Sigmoid colon (tissue), 6 donors: ENCODE measurements at regions not wholly inside any gene's neighbourhood (a gene's known extent, or its start where the extent isn't known, plus 50 kb on each side); places are given as distances from the start of the nearest gene placed in this dataset.
"Not testable (repeated sequence)": the region's sequence is repeated elsewhere in the genome, so short reads cannot be mapped to it uniquely, and the experiment has no call there.

ENCODE experiments used
- DNase-seq: peaks from one replicate; pipeline ENCODE4 v3.0.0-alpha.2; 2019
- H3K27ac ChIP-seq, 4 donors: fragments of 200-600 bp; sonication (generic); one replicate each; pipeline ENCODE4 v1.5.1; 2016 to 2019; ENCODE audit warnings: mild to moderate bottlenecking in 1 of 4
- H3K27me3 ChIP-seq, 3 donors: fragments of 200-600 bp; sonication (generic); one replicate each; pipeline ENCODE4 v1.5.1; 2019; ENCODE audit warnings: mild to moderate bottlenecking in 1 of 3
- H3K36me3 ChIP-seq, 4 donors: fragments of 200-600 bp; sonication (generic); one replicate each; pipeline ENCODE4 v1.5.1; 2016 to 2019
- H3K4me1 ChIP-seq, 4 donors: fragments of 200-600 bp; sonication (generic); one replicate each; pipeline ENCODE4 v1.5.1; 2017 to 2019
- H3K4me3 ChIP-seq, 4 donors: fragments of 200-600 bp; sonication (generic); one replicate each; pipeline ENCODE4 v1.5.1; 2017 to 2019; ENCODE audit warnings: mild to moderate bottlenecking in 2 of 4, moderate library complexity in 1 of 4
- H3K9me3 ChIP-seq, 4 donors: fragments of 200-600 bp in 3 of 4; sonication (generic) in 3 of 4; one replicate each; pipeline versions ENCODE4 v1.5.1 to v1.6.1; 2013 to 2019
- POLR2A ChIP-seq, 2 donors: fragments of 450-650 bp; IDR thresholded peaks; one replicate each; pipeline ENCODE4 v1.6.1; 2016; ENCODE audit warnings: antibody characterized with exemption in 2 of 2, mild to moderate bottlenecking in 2 of 2, moderate library complexity in 2 of 2
- POLR2AphosphoS5 ChIP-seq, 4 donors: sonication (generic); formaldehyde crosslinking; IDR thresholded peaks; one replicate each; pipeline ENCODE4 v1.6.1; 2017; ENCODE audit warnings: antibody characterized with exemption in 4 of 4
- WGBS, 2 donors: extraction: QIAGEN DNeasy Blood & Tissue Kit; methylation state at CpG; one replicate each; pipeline ENCODE4 v1.1.7; 2013; 5-methylcytosine and 5-hydroxymethylcytosine counted together
- intact Hi-C: fragments of 100-400 bp; cut with DNase I; formaldehyde crosslinking; loops from one replicate; pipeline ENCODE4 v1.15.1; 2023
- small RNA-seq, 3 donors: library from RNA; depleted of rRNA; stranded (forward); fragments of <200 nt; gene quantifications; one replicate each; pipeline ENCODE3, GENCODE V24; 2016
- donor health status: healthy with polysubstance abuse.
- donor health status: healthy.

GRCh38 chr7:65080799-65081668 is 74.5 kb upstream of the ERV3-1 start:
- TF ChIP-seq POLR2A (IDR thresholded peaks at IDR 0.05) (peak; percentile 56 to 57), POLR2AphosphoS5 (IDR thresholded peaks at IDR 0.05) (peak; percentile 70 to 84 (median 83))
- peak overlapping the region; percentile 82 to 91 (median 88) for H3K27ac ChIP-seq
- H3K36me3 ChIP-seq, intact Hi-C loops, H3K9me3 ChIP-seq, H3K4me1 ChIP-seq, H3K27me3 ChIP-seq: not testable (repeated sequence)
- peak overlapping the region; percentile 68 to 80 (median 71) for H3K4me3 ChIP-seq
- DNase-seq, result peak; percentile 97
- WGBS, 2 donors, result 1 to 14% methylated on average over 52 of the region's 53 CpGs

GRCh38 chr7:65074959-65075358 is 68.5 kb upstream of the ERV3-1 start:
- intact Hi-C loops, H3K27me3 ChIP-seq, H3K36me3 ChIP-seq, H3K4me3 ChIP-seq, H3K9me3 ChIP-seq, H3K4me1 ChIP-seq, H3K27ac ChIP-seq, DNase-seq: not testable (repeated sequence)
- WGBS, 2 donors, result 96% methylated on average over 24 to 25 of the region's 33 CpGs

DNA sequence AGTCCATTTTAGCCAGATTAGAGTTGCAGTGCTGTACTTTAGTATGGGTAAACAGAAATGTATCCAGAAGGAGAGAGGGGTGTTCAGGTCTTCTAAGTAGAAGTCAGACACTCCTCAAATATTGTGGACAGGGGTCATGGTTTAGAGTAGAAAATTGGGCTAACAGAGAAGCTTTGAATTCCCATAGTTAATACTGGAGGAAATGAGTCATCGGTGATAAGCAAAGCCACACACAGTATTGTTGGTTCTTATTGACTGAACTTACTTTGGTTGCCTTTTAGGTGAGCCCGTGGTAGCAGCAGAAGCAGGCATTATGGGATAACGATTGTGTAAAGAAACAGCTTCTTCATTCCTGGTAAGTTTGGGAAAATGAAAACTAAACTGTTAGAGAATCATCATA is 66.7 kb upstream of the ERV3-1 start:
- H3K4me1 ChIP-seq, DNase-seq, intact Hi-C loops, H3K27me3 ChIP-seq, H3K4me3 ChIP-seq, H3K27ac ChIP-seq, H3K9me3 ChIP-seq: not testable (repeated sequence)
- H3K36me3 ChIP-seq, result peaks cover 0 to 13% (median 0%) of the 10 kb centered on the region in 4 donors
- 35 to 68% methylated on average over 3 of the region's 3 CpGs for WGBS, 2 donors

GRCh38 chr7:65071854-65072431 is 65.5 kb upstream of the ERV3-1 start:
- H3K4me1 ChIP-seq, H3K27ac ChIP-seq, DNase-seq, H3K27me3 ChIP-seq, H3K4me3 ChIP-seq, H3K9me3 ChIP-seq, intact Hi-C loops: not testable (repeated sequence)
- peaks cover 0 to 16% (median 0%) of the 10 kb centered on the region in 4 donors for H3K36me3 ChIP-seq
- WGBS, 2 donors, result 57 to 86% methylated on average over 7 of the region's 7 CpGs

GRCh38 chr7:65069476-65069875 is 63.0 kb upstream of the ERV3-1 start:
- not testable (repeated sequence) for H3K27me3 ChIP-seq, H3K27ac ChIP-seq, H3K4me3 ChIP-seq, H3K4me1 ChIP-seq, H3K9me3 ChIP-seq, DNase-seq
- intact Hi-C loops, result loop anchor here (10.0 kb wide), 1 partner anchor 685 kb away; no protein-coding TSS in a partner anchor
- 95 to 97% methylated on average over 1 of the region's 1 CpG for WGBS, 2 donors
- H3K36me3 ChIP-seq, result peaks cover 0 to 33% (median 0%) of the 10 kb centered on the region in 4 donors

- H3K27me3 ChIP-seq, H3K4me1 ChIP-seq, H3K27ac ChIP-seq, H3K4me3 ChIP-seq, H3K9me3 ChIP-seq, DNase-seq: not testable (repeated sequence)
- H3K36me3 ChIP-seq, result peaks cover 0 to 20% (median 0%) of the 10 kb centered on the region in 4 donors
- intact Hi-C loops, result loop anchor here (10.0 kb wide), 1 partner anchor 692 kb away; no protein-coding TSS in a partner anchor
- 72 to 86% methylated on average over 2 of the region's 2 CpGs for WGBS, 2 donors
Observed at GRCh38 chr7:65062566-65062965, 56.1 kb upstream of the ERV3-1 start.

DNA sequence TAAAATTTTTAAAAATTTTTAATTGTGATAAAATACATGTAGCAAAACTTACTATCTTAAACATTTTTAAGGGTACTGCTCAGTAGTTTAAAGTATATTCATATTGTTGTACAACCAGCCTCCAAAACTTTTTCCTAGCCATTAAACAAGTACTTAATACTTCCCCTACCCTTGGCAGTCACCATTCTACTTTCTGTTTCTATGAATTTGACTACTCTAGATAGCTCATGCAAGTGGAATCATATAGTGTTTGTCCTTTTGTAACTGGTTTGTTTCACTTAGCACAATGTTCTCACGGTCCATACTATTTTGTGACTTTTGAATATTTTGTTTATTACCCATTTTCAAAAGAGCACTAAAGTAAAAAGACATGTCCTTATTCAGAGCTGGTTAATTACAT is 52.8 kb upstream of the ERV3-1 start:
- H3K4me3 ChIP-seq, DNase-seq, H3K36me3 ChIP-seq, intact Hi-C loops, H3K27ac ChIP-seq, H3K27me3 ChIP-seq, H3K9me3 ChIP-seq, H3K4me1 ChIP-seq: not testable (repeated sequence)
- WGBS, 2 donors, result 95 to 98% methylated on average over 1 of the region's 1 CpG

Small RNAs in the stretch of these regions (small RNA-seq; reads per million reads assigned to genes)
- gene AC104073.1 (0 reads per million in 3 donors), gene SNORA15B-1 (0 reads per million in 3 donors), gene SNORA22C (0 reads per million in 3 donors)
